GM21360 (cell line): ENCODE measurements at regions not wholly inside any gene's neighbourhood (a gene's known extent, or its start where the extent isn't known, plus 50 kb on each side); places are given as distances from the start of the nearest gene placed in this dataset.

Experiments used
- ATAC-seq: cut with Tn5 transposase; IDR thresholded peaks from one replicate; pipeline ENCODE4 v1.9.1; 2021; ENCODE audit warnings: mild to moderate bottlenecking, moderate library complexity; ENCODE audit not compliant: unreplicated experiment

DNA sequence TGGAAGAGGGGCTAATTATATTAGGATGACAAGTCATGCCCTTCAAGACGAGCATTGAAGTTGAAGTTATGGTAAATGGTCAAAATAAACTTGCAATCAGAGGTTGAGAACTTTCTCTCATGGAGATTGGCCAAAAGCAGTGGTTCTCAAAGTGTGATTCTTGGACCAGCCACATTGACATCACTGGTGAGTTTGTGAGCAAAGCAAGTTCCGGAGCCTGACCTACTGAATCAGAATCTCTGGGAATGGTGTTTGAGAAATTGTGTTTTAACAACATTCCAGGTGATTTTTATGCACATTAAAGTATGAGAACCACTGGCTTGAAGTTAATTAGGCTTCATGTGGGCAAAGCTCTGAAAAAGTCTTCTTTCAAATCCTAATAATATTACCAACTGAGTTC, 403.5 kb downstream of the ZSWIM6 start:
- no peak for ATAC-seq

DNA sequence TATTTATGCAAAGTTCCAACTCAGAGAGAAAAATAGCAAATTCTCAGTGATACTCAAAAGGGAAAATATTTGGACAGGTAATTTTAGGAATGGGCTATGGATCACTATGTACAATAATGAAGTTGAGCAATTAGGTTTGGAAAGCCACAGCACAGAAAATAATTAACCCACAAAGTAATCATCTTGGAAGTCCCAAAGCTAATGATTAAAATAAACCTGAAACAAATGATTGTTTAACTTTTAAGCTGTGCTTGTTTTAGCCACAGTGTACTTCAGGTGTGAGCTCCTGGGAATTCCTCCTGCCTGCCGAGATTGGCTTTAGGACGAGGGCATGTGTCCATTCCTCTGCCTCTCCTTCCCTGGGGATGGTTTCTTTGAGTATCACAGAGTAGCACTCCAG, 403.9 kb downstream of the ZSWIM6 start:
- no peak for ATAC-seq

DNA sequence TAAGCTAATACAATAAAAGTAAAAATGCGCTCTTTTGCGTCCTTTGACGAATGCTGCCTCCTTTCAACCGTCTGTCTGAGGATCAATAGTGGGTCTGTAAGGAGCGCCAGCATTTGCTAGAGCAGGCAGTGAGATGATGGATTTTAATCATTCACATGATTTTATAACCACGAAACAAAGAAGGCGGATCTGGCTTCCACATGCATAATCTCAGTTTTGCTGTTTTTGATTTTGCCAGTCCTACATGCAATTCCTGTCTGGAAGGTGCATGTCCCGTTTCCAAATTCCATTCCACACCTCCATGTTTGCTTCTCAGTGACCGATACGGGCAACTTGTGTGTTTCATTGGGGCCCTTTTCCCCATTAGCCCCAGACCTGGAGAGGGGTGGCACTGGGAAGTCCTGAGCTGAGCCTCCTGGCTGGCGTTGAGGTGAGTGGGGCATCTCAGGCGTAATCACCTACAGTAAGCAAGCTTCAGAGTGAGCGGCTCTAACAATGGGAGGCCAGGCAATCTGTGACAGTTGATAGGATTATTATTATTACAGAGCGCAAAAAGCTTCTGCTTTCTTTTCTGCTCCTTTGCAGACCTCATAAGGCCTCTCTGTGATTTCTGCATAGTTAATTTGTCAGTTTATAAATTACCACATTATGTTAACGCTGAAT, 405.4 kb downstream of the ZSWIM6 start:
- no peak for ATAC-seq

DNA sequence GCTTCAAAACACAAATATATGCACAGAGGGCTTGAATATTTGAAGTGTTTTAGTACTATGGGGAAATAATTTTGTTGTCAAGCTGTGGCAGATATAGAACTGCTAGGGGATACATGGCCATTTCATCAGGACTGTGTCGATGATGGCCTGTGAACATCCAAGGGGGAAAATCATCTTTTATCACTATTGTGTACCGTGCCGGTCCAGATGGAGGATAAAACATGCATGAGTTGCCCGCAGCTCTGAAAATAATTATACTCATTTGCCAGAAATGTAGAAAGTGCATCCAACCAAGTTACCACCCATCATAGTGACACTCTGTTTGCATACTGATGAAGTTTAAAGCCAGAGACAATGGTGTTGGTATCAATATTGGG, 405.9 kb downstream of the ZSWIM6 start:
- no peak for ATAC-seq

DNA sequence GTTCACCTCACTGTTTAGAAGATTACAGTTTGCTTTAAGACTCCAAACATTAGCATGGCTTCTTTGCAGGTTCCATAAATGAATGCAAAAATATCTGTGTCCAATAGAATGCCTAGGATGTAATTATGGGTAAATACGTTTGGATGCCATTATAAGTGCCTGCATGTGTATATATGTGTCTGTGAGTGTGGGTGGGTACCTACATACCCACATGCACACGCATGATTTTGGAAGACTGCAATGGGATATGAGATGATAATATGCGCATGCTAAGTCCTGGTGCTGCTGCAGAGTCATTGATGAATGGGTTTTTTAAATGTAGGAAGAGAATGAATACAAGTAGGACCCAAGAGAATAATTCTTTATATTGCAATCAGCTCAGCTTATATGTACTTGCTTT, 406.4 kb downstream of the ZSWIM6 start:
- no peak for ATAC-seq

DNA sequence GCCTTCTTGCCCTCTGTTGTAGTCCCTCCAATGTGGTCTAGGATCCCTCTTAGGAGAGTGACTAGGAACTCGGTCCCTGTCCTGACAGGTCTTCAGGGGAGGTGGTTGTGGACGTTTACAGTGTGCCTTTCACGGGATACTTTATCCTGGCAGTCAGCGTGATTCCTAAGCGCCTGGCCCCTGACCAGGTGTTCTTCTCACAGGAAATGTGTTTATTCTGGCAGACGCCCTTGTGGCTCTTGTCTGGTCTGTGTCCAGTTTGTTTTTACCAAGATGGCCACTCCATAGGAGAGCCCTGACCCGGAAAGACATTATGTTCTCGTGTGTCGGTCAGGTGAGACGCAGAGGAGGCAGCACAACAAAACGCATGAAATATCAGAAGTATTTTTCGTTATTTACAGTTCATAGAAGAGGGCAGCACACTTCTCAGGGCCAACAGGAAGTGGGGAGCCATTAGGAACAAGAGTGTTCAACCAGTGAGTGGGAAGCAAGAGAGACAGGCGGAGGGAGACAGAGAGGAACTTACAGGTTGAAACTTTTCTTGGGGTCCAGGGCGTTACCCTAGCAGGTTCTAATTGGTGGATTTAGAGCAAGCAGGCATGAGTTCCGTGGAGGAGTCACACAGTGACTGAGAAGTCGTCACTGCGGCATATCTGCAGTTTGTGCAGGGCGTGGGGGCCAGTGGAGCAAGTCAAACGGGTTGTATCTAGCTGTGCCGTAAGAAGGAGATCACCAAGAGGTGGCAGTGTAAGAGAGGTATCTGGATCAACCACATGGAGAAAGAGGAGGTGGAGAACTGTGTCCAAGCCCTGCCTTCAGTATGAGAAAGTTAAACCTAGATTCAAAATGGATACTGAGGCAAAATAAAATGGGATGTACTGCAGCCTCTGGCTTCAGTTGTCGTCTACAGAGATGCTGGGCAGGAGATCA, 412.9 kb downstream of the ZSWIM6 start:
- ATAC-seq: no peak

DNA sequence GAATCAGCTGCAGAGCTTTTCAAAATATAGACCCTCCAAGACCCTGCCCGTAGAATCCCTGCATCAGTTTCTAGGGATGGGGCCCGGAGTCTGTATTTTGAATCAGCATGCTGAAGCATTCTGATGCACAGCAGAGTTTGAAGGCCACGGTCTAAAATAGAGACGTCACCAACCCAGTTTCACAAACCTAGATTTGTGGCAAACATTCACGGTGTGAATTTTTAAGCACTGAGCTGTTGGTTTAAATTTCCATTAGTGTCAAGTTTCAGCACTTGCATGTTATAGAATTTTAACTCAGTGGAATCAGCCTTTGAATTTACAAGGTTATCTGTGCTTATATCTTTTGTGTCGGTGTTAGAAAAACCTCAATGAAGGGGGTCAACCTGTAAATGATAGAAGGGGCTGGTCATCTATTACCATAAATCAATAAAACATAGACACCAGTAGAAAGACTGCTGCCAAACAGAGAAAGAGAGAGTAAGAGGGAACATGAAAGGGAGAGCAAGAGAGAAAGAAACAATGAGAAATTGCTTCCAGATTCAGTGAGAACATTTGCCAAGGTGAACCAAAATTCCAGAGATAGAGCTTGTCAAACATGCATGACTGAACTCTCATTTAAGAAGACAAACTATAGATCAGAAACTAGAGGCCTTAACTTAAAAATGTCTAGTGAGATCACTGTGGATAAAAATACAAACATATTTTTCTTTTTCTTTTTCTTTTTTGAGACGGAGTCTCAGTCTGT, 414.9 kb downstream of the ZSWIM6 start:
- no peak for ATAC-seq

DNA sequence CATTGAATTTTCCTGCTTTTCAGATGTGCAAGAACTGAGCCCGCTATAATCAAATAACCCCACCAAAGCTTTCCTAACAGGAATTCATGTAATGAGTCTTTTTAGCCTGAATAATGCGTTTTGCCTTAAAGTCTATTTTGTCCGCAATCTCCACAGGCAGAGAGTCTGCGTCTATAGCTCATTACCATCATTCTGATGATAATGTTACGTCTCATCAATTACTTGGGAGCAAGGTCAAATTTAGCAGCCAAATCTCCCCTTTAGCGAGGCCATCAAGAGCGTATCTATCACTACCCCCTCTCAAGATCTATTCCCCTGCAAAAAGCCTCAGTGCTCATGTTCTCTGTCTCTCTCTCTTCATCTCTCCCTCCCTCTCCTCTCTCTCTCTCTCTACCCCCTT, 416.1 kb downstream of the ZSWIM6 start:
- no peak for ATAC-seq

DNA sequence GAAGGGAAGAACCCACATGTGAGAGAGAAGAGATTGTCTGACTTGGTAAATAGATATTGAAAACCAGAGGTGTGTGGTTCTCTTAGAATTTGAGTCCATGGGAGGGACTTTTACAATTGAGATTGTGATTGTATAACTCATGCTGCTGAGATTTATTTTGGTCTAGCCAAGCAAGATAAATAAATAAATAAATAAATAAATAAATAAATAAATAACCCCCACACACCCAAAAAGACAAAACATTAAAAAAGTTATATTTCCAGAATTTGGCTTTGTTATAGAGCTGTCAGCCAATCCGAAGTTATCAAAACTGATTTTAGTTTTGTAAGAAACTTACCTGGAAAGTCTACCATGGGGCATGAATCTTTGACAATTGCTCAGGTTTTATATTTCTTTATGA, 416.6 kb downstream of the ZSWIM6 start:
- ATAC-seq: no peak

DNA sequence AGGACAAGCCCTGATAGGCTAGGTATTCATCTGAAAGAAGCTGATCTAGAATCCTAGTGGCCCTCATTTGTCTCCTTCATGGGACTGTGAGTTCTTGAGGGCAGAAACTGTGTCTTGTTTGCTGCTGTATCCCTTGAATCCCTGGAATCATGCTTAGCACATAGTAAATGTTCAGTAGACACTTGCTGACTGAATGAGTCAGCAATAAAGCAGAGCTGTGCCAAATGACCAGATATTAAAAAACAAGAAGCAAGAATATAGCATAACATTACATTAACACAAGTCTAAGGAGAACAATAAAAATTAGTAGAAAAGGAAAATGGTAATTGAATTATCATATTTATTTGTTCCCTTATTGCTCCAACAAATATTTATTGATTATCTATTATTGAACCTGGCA, 420.5 kb downstream of the ZSWIM6 start:
- no peak for ATAC-seq

DNA sequence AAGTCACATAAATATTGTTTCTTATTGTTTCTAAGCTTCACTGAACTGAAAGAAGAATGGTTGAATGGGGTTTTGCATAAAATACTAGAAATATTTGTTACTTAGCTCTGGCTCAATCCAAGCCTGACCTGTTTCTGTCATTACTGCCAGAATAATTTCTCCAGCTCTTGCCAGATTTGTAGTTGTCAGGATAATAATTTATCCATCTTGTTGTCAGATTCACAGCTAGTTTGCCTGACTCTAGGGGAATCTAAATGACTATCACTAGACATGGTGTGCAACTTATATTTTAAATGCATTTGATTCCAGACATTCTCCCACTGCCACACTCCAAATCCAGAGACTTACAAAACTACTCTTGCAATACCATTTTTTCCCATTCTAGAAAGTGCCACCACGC, 422.7 kb downstream of the ZSWIM6 start:
- ATAC-seq: no peak

DNA sequence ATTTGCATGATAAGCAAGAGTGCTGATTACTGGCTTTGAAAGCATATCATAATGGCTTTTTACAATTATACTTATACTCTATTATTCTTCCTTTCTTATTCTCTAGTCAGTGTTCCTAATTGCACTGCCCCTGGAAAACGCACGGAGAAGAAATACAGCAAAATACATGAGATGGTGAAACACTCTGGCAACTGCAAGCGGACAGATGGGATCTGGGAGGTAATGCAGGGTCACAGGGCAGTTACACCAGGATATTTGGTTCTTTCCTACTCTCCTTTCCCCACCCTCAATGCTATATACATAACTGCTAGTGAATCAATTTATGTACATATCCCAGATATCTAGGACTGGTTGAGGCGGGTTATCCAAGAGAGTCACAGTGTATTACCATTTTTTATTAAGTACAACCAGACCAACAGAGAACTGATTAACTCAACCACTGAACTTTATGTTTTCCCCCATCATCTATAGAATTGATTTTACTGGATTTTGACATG, 423.7 kb downstream of the ZSWIM6 start:
- no peak for ATAC-seq

DNA sequence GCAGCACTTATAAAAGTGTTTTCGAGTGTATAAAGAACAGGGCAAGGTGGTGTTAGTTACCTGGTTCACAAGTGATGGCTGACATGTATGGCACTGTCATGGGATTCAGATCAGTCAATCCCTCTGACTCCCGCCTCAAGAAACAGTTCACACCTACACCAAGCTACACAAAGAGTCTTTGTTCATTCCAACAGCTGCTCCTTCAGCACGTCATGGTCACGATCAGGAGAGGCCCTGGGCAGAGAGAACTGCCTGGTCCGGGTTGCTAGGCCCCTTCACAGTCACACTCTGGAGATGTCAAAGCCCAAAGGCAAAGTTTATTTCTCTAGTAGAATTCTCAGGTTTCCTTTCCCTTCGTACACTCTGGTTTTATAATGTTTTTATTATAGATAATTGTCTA, 426.7 kb downstream of the ZSWIM6 start:
- ATAC-seq: no peak

DNA sequence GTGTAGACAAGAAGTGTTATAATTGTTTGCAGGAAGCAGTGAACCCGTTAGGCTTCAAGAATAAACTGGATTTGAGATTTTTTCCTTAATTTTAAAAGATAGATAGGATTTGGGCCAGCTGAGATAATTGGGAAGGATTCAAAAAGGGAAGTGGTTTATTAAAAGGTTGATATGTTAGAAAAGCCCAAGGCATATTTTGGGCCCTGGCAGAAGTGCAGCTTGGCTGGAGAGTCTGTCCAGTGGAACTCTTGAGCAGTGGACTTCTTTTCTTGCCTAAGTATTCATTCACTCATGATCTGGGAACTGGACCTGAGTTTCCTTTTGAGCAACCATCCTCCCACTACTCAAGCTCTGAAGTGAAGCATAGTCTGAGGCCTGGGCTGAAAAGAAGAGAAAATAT, 433.4 kb downstream of the ZSWIM6 start:
- no peak for ATAC-seq

DNA sequence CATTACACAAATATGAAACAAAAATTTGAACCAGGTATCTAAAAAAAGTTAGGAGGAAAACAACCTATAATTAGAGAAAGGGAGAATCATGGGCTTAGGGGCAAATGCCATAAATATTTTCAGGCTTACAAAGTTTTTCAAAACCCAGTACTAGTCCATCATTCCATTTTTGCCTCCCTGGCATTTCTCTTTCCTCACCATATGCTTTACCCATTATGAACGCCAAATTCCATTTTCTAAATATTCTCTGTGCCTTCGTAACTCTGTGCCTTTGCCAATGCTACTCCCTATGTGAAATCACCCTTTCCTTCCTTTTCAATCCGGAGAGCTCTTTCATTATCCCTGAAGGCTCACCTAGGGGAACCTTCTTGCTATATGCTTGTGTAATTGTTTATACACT, 434.1 kb downstream of the ZSWIM6 start:
- ATAC-seq: no peak

DNA sequence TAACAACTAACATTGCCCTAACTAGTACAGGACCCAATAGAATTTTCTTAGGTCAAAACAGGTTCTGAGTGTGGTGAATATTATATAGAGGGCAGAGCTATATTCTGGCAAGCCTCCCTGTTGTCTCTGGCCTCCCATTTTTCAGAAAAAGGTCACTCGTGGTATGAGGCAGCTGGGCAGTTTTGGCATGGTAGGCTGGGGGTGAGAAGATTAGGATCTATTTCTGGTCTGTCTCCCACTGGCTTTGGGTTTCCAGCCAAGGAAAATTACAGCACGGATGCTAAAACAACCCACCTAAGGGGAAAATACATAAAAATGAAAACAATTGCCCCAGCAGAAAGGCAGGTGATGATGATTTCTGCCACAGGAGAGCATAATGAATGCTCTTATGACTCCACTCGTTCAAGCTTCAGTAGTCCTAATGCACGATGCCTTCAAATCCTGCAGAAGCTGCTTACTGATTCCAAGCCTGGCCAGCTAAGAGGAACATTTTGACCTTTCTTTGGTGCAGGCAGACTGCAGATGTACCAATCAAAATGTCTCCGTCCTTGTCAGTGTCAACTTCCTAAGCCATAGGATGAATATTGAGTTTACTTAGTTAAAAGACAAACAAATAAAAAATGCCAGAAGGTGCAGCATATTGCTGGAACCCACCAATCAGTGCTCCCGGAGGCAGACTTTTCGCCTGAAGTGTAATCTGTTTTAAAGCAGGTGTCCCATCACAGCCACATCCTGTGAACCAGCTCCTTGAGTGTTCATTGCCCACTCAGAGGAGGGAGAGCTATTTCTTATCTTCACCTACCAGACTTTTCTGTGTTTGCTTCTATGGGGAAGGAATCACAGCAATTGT, 435.4 kb downstream of the ZSWIM6 start:
- no peak for ATAC-seq

DNA sequence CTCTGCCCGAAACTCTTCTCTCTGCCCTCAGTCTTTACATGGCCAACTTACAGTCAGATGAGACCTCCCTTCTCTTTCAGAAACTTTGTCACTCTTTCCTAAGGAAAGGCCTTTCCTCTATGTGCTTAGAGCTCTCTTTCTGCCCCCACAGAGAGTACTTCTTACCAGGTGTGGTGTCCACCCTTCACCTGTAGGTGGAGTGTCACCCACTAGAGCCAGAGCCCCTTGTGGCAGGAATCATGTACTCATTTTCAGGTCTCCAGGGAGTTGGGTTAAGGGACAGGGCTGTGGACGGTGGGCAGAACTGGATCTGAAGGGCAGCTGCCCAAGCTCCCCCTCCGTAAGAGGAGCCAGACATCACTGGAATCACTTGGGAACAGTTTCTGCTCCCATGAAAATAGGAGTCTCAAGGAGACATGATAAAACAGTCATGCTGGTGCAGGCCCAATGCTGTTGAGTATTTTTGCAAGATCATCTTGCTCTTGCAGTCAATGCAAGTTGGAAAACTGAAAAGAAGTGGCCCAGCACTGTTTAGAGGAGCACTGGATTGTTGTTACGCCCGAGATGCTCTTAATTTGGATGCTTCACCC, 436.7 kb downstream of the ZSWIM6 start:
- peak; percentile 99 for ATAC-seq

DNA sequence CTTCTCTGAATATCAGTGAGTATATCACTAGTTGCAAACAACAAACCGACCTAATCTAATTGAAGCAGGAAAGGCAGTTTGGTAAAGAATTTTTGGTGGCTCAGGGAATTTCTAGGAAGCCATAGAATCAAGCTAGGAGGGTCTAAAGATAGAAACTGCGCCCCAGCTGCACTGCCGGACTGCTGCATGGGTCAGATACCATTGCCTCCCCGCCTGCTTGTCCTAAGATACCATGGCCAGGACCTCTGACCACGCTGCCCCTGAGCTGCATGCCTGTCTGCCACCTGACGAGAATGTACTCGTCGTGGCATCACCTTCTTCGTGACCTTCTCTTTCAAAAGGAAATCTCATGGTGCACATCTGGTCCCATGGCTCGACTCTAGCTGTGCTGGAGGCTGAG, 439.0 kb downstream of the ZSWIM6 start:
- ATAC-seq: no peak

DNA sequence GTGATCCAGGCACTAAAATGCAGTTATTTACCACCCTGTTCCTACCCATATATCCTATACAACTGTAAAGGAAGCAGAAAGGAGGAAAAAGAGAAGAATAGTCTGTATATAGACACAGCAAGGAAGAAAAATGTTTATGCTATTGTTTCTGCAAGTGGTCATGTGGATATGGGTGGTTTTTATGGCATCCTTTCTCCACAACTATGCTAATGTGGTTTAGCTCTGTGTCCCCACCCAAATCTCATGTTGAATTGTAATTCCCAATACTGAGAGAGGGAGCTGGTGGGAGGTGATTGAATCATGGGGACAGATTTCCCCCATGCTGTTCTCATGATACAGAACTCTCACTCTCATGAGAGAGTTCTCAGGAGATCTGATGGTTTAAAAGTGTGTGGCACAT, 439.8 kb downstream of the ZSWIM6 start:
- no peak for ATAC-seq

DNA sequence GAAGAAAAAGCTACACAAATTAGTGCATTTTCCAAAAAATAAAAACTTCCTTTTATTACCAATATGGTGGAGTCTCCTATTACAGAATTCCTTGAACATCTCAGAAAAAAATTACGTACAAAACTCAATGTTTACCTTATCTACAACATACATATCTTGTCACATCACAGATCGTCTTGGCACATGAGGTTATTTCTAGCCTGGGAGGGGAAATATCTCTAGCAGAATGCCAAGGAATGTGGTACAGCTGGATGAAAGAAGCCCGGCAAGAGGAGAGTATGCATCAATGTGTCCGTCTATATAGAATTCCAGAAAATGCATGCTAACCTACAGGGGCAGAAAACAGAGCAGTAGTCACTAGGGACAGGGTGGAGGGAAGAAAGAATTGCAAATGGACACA, 443.8 kb downstream of the ZSWIM6 start:
- ATAC-seq: no peak
